WI38 (cell line): ENCODE measurements at regions not wholly inside any gene's neighbourhood (a gene's known extent, or its start where the extent isn't known, plus 50 kb on each side); places are given as distances from the start of the nearest gene placed in this dataset.
"Not testable (repeated sequence)": the region's sequence is repeated elsewhere in the genome, so short reads cannot be mapped to it uniquely, and the experiment has no call there.

ENCODE experiments used
- H3K4me3 ChIP-seq: 2 replicates; pipeline ENCODE4 v1.5.1; 2011; ENCODE audit warnings: low read depth, mild to moderate bottlenecking, control low read depth, low read length
- TF ChIP-seq, protein P1 (sequence below): IDR thresholded peaks from 2 replicates; pipeline ENCODE4 v1.5.1; 2012; ENCODE audit warnings: low read depth, mild to moderate bottlenecking, control low read depth, low read length

DNA sequence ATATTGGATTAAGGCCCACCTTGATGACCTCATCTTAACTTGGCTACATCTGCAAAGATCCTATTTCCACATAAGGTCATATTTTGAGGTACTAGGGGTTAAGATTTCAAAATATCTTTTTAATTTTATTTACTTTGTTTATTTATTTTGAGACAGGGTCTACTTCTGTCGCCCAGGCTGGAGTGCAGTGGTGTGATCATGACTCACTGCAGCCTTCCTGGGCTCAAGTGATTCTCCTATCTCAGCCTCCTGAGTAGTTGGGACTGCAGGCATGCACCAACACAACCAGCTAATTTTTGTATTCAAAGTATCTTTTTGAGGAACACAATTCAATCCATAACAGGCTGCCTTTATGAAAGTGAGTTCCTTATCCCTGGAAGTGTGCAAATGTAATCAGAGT lies 212.3 kb downstream of the PALM2AKAP2 start:
- no peak overlapping the region for H3K4me3 ChIP-seq
- TF ChIP-seq, protein P1, sequence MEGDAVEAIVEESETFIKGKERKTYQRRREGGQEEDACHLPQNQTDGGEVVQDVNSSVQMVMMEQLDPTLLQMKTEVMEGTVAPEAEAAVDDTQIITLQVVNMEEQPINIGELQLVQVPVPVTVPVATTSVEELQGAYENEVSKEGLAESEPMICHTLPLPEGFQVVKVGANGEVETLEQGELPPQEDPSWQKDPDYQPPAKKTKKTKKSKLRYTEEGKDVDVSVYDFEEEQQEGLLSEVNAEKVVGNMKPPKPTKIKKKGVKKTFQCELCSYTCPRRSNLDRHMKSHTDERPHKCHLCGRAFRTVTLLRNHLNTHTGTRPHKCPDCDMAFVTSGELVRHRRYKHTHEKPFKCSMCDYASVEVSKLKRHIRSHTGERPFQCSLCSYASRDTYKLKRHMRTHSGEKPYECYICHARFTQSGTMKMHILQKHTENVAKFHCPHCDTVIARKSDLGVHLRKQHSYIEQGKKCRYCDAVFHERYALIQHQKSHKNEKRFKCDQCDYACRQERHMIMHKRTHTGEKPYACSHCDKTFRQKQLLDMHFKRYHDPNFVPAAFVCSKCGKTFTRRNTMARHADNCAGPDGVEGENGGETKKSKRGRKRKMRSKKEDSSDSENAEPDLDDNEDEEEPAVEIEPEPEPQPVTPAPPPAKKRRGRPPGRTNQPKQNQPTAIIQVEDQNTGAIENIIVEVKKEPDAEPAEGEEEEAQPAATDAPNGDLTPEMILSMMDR = no peak

DNA sequence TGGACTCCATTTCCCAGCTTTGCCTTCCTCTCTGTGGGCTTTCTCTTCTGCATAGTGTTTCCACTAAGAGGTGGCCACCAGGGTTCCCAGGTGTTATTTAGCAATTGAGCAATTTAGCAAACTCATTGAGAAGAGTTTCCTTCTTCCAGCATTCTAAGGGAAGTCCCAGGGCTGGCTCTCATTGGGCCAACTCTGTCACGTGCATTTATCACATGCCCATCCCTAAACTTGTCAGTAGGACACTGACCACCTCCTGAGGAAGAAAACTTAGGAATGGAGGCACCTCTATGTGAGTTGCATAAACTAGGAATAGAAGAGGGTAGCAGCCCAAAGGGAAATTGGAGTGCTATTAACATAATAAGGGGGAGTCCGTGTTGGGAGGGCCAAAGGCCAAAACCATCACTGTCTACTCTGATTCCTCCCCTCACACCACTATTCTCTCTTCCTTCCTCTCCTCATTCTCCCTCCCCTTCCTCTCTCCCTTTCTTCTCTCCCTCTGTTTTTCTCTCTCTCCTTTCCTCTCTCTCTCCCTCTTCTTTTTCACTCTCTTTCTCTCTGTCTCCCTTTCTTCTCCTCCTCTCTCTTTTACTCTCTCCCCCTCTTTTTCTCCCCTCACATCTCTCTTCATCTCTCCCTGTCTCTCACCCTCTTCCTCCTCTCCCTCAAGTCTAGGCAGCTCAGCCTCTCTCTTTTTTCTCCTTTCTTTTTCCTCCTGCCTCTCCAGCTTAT lies 213.4 kb downstream of the PALM2AKAP2 start:
- TF ChIP-seq, protein P1 = no peak
- no peak overlapping the region for H3K4me3 ChIP-seq

DNA sequence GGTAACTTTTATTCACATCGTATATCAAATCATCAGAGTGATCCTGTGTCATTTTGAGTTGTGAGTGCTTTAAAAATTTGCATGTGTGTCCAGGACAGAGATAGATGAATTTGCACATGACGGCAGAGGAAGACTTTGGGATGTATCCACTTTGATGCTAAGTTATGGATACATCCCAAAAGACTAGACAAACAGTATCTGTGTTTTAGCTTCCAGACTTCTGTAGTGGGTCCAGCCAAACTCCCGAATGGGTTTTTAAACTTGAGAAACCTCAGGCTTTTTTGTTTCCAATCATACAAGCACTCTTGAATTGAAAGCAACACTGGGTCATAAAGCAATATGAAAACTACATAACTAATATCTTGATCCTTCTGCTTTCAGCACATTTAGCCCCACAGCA lies 213.8 kb downstream of the C9orf152 start:
- TF ChIP-seq, protein P1 = no peak
- no peak overlapping the region for H3K4me3 ChIP-seq

DNA sequence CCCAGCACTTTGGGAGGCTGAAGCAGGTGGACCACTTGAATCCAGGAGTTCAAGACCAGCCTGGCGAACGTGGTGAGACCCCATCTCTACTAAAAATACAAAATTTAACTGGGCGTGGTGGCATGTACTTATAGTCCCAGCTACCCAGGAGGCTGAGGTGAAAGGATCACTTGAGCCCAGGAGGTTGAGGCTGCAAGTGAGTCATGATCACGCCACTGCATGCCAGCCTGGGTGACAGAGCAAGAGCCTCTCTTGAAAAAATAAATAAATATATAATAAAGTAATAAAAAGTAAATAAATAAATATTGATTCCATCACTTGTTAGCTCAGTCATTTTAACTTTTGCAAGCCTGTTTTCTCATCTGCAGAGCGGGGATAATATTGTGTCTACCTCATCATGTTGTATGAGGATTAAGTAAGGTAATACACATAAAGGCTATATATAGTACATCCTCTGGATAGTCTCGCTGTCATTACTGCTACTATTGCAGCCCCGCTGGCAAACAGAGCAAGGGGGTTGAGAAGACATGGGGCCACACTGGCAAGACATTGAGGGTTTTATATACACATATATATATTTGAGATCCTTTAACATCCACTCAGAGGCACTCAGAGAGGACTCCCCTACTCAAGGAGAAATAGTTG lies 210.9 kb downstream of the C9orf152 start:
- no peak overlapping the region for H3K4me3 ChIP-seq
- TF ChIP-seq, protein P1 = no peak

DNA sequence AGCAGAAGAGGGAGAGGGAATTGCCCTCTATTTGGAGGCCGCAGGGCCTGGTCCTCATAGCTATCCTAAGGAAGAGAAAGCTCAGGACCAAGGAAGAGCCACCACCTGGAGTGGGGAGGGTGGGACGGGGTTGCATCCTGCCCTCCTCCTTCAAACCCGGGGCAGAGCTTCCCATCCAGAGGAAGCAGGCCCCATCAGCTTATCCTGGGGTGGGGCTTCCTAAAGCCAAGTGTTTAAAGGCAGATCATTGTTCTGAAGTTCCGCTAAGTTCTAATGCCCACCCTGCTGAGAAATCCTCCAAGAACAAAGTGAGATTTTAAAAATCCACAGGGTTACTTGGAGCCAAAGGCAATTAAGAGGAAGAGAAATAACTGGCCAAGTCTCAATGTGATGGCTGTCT lies 210.3 kb downstream of the C9orf152 start:
- TF ChIP-seq, protein P1 = no peak
- H3K4me3 ChIP-seq = no peak overlapping the region

DNA sequence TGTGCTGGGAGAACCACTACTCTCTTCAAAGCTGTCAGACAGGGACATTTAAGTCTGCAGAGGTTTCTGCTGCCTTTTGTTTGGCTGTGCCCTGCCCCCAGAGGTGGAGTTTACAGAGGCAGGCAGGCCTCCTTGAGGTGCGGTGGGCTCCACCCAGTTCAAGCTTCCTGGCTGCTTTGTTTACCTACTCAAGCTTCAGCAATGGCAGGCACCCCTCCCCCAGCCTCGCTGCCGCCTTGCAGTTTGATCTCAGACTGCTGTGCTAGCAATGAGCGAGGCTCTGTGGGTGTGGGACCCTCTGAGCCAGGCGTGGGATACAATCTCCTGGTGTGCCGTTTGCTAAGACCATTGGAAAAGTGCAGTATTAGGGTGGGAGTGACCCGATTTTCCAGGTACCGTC lies 202.4 kb downstream of the C9orf152 start:
- H3K4me3 ChIP-seq = not testable (repeated sequence)

DNA sequence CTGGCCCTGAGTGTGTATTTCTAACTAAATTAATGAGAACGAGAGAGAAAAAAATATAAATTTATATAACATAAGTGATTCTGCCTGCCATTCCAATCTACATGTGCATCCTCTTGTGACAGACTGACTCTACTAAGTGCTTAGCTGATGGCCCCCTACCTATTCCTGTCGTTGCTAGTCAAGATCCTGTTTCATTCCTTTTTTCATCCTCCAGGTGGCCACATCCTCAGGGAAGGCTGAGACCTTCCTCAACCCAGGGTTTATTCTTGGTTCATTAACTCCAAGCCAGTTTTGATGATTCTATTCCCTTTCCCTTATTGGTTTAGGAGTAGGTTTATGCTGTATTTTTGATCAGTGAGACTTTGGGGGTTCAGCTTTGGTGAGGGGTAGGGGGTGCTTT lies 201.3 kb downstream of the C9orf152 start:
- TF ChIP-seq, protein P1 = no peak
- H3K4me3 ChIP-seq = no peak overlapping the region
